Ishikawa (cell line): ENCODE measurements at regions not wholly inside any gene's neighbourhood (a gene's known extent, or its start where the extent isn't known, plus 50 kb on each side); places are given as distances from the start of the nearest gene placed in this dataset.

ENCODE experiments used
- EGR1 ChIP-seq: IDR thresholded peaks from 2 replicates; pipeline ENCODE4 v1.6.1; 2012
- RAD21 ChIP-seq: IDR thresholded peaks from 2 replicates; pipeline ENCODE4 v1.6.1; 2012; ENCODE audit warnings: low read depth
- TAF1 ChIP-seq: IDR thresholded peaks from 2 replicates; pipeline ENCODE4 v1.6.1; 2012; ENCODE audit warnings: low read depth, mild to moderate bottlenecking

- no peak for TF ChIP-seq RAD21
- no peak for TF ChIP-seq EGR1
- TF ChIP-seq TAF1: no peak
These were observed 280.8 kb downstream of the ATXN7L3B start for GRCh38 chr12:74818412-74818811.
